ENCODE measurements at regions not wholly inside any gene's neighbourhood (a gene's known extent, or its start where the extent isn't known, plus 50 kb on each side); places are given as distances from the start of the nearest gene placed in this dataset.

DNA sequence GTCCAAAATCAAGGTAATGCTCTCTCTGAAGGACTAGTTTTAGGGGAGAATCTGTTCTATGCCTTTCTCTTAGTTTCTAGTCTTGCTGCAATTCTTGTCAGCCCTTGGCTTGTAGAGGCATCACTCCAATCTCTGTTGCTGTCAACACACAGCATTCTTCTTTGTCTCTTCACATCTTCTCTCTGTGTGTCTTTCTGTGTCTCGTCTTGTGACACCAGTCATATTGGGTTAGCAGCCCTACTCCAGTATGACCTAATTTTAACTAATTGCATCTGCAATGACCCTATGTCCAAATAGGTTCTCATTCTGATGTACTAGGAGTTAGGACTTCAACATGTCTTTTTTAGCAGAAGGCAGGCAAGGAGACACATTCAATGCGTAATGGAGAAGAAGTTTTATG lies 1110.6 kb downstream of the DTWD2 start:
- TF ChIP-seq EZH2phosphoT487 (IDR thresholded peaks at IDR 0.05; ENCODE audit: low read length) (no peak), EZH2 (optimal IDR thresholded peaks at IDR 0.05; ENCODE audit: low read depth, low read length) (no peak)
- TF ChIP-seq, protein P1, sequence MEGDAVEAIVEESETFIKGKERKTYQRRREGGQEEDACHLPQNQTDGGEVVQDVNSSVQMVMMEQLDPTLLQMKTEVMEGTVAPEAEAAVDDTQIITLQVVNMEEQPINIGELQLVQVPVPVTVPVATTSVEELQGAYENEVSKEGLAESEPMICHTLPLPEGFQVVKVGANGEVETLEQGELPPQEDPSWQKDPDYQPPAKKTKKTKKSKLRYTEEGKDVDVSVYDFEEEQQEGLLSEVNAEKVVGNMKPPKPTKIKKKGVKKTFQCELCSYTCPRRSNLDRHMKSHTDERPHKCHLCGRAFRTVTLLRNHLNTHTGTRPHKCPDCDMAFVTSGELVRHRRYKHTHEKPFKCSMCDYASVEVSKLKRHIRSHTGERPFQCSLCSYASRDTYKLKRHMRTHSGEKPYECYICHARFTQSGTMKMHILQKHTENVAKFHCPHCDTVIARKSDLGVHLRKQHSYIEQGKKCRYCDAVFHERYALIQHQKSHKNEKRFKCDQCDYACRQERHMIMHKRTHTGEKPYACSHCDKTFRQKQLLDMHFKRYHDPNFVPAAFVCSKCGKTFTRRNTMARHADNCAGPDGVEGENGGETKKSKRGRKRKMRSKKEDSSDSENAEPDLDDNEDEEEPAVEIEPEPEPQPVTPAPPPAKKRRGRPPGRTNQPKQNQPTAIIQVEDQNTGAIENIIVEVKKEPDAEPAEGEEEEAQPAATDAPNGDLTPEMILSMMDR (IDR thresholded peaks at IDR 0.05; ENCODE audit: low read length), result no peak
- no peaks in the 10 kb centered on the region for H3K36me3 ChIP-seq (replicated peaks; ENCODE audit: insufficient read depth, low read length)
- no peak overlapping the region for H3K27ac ChIP-seq (ENCODE audit: low read length)
- H2AFZ ChIP-seq (ENCODE audit: low read length), result no peak overlapping the region
- H3K27me3 ChIP-seq (replicated peaks; ENCODE audit: insufficient read depth, low read length), result no peaks in the 10 kb centered on the region
- no peaks in the 10 kb centered on the region for H3F3A ChIP-seq (ENCODE audit: insufficient read depth, low read length)
- no peak overlapping the region for H3K9ac ChIP-seq (ENCODE audit: low read length)
- H3K79me2 ChIP-seq (ENCODE audit: low read length), result no peaks in the 10 kb centered on the region
- no peak overlapping the region for H3K4me2 ChIP-seq (ENCODE audit: low read depth, low read length)
- no peaks in the 10 kb centered on the region for H4K20me1 ChIP-seq (ENCODE audit: insufficient read depth, low read length)
- H3K9me3 ChIP-seq (replicated peaks; ENCODE audit: insufficient read depth, low read length), result no peaks in the 10 kb centered on the region
- no peak overlapping the region for H3K4me3 ChIP-seq (ENCODE audit: low read length)
- no peak for DNase-seq
- H3K4me1 ChIP-seq (ENCODE audit: low read length), result peaks cover 10% of the 10 kb centered on the region
- H3K9me2 ChIP-seq (replicated peaks; ENCODE audit: insufficient read depth, low read length), result no peaks in the 10 kb centered on the region

DNA sequence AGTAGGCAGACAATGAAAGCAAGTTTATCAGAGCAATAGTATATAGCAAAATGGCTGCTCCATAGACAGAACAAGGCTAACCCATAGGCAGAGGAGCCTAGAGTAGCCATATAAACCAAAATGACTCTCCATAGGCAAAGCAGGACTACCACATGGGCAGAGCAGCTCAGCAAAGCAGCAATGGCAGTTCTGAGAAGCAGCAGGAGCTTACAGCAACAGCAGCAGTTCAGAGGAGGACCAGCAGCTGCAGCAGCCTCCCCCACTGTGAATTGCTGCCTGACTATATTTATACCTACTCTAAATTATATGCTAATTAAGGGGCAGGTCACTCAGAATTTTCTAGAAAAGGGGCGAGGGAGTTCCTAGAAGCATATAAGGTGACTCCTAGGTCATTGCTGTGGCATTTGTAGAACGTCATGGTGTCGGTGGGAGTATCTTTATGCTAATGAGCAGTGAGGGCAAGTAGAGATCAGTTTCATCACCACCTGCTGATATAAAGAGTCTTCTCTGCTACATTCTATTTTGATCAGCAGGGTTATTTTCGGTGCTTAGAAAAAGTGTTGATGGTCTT lies 1115.5 kb downstream of the DTWD2 start:
- peak; percentile 82 for DNase-seq
- H4K20me1 ChIP-seq (ENCODE audit: insufficient read depth, low read length), result no peaks in the 10 kb centered on the region
- no peaks in the 10 kb centered on the region for H3K9me2 ChIP-seq (replicated peaks; ENCODE audit: insufficient read depth, low read length)
- H3F3A ChIP-seq (ENCODE audit: insufficient read depth, low read length), result 0 out of 2 replicates have a peak, but pooled peaks cover 4% of the 10 kb centered on the region
- peak overlapping the region; percentile 52 for H3K4me2 ChIP-seq (ENCODE audit: low read depth, low read length)
- TF ChIP-seq EZH2 (optimal IDR thresholded peaks at IDR 0.05; ENCODE audit: low read depth, low read length) (no peak), EZH2phosphoT487 (IDR thresholded peaks at IDR 0.05; ENCODE audit: low read length) (no peak)
- TF ChIP-seq, protein P1 (IDR thresholded peaks at IDR 0.05; ENCODE audit: low read length), result no peak
- H3K27ac ChIP-seq (ENCODE audit: low read length), result peak overlapping the region; percentile 46; the same call in 1 of the 2 replicates
- no peaks in the 10 kb centered on the region for H3K27me3 ChIP-seq (replicated peaks; ENCODE audit: insufficient read depth, low read length)
- no peaks in the 10 kb centered on the region for H3K9me3 ChIP-seq (replicated peaks; ENCODE audit: insufficient read depth, low read length)
- peak overlapping the region; percentile 60 for H2AFZ ChIP-seq (ENCODE audit: low read length)
- H3K4me1 ChIP-seq (ENCODE audit: low read length), result peaks cover 19% of the 10 kb centered on the region
- H3K4me3 ChIP-seq (ENCODE audit: low read length), result peak overlapping the region; percentile 8; the same call in 1 of the 2 replicates
- no peaks in the 10 kb centered on the region for H3K36me3 ChIP-seq (replicated peaks; ENCODE audit: insufficient read depth, low read length)
- H3K9ac ChIP-seq (ENCODE audit: low read length), result no peak overlapping the region; the same call in 1 of the 2 replicates
- H3K79me2 ChIP-seq (ENCODE audit: low read length), result no peaks in the 10 kb centered on the region

DNA sequence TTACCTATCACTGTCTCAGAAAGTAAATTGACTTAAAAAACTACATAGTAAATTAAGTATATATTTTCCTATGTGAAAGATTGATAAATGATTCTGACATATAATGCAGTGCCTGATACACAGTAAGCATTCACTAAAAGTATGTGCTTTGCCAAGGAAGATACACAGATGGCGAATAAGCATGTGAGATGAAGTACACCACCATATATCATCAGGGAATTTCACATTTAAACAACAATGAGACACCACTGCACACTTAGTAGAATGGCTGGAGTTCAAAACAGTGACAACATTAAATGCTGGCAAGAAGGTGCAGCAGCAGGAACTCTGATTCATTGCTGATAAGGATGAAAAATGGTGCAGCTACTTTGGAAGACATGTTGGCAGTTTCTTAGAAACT lies 1118.8 kb downstream of the DTWD2 start:
- no peaks in the 10 kb centered on the region for H4K20me1 ChIP-seq (ENCODE audit: insufficient read depth, low read length)
- H3K27ac ChIP-seq (ENCODE audit: low read length), result no peak overlapping the region
- no peaks in the 10 kb centered on the region for H3K9me3 ChIP-seq (replicated peaks; ENCODE audit: insufficient read depth, low read length)
- H3F3A ChIP-seq (ENCODE audit: insufficient read depth, low read length), result 0 out of 2 replicates have a peak, but pooled peaks cover 4% of the 10 kb centered on the region
- H3K36me3 ChIP-seq (replicated peaks; ENCODE audit: insufficient read depth, low read length), result no peaks in the 10 kb centered on the region
- no peak overlapping the region for H3K4me3 ChIP-seq (ENCODE audit: low read length)
- no peak overlapping the region for H3K9ac ChIP-seq (ENCODE audit: low read length)
- H3K4me2 ChIP-seq (ENCODE audit: low read depth, low read length), result no peak overlapping the region
- H3K79me2 ChIP-seq (ENCODE audit: low read length), result no peaks in the 10 kb centered on the region
- H2AFZ ChIP-seq (ENCODE audit: low read length), result no peak overlapping the region
- H3K4me1 ChIP-seq (ENCODE audit: low read length), result peaks cover 19% of the 10 kb centered on the region
- no peak for DNase-seq
- no peaks in the 10 kb centered on the region for H3K9me2 ChIP-seq (replicated peaks; ENCODE audit: insufficient read depth, low read length)
- TF ChIP-seq EZH2phosphoT487 (IDR thresholded peaks at IDR 0.05; ENCODE audit: low read length) (no peak), EZH2 (optimal IDR thresholded peaks at IDR 0.05; ENCODE audit: low read depth, low read length) (no peak)
- TF ChIP-seq, protein P1 (IDR thresholded peaks at IDR 0.05; ENCODE audit: low read length), result no peak
- no peaks in the 10 kb centered on the region for H3K27me3 ChIP-seq (replicated peaks; ENCODE audit: insufficient read depth, low read length)
